HG03159 (cell line): ENCODE measurements at regions not wholly inside any gene's neighbourhood (a gene's known extent, or its start where the extent isn't known, plus 50 kb on each side); places are given as distances from the start of the nearest gene placed in this dataset.

ENCODE experiments used
- ATAC-seq: cut with Tn5 transposase; IDR thresholded peaks from one replicate; pipeline ENCODE4 v1.9.1; 2021; ENCODE audit warnings: mild to moderate bottlenecking, moderate library complexity; ENCODE audit not compliant: unreplicated experiment

DNA sequence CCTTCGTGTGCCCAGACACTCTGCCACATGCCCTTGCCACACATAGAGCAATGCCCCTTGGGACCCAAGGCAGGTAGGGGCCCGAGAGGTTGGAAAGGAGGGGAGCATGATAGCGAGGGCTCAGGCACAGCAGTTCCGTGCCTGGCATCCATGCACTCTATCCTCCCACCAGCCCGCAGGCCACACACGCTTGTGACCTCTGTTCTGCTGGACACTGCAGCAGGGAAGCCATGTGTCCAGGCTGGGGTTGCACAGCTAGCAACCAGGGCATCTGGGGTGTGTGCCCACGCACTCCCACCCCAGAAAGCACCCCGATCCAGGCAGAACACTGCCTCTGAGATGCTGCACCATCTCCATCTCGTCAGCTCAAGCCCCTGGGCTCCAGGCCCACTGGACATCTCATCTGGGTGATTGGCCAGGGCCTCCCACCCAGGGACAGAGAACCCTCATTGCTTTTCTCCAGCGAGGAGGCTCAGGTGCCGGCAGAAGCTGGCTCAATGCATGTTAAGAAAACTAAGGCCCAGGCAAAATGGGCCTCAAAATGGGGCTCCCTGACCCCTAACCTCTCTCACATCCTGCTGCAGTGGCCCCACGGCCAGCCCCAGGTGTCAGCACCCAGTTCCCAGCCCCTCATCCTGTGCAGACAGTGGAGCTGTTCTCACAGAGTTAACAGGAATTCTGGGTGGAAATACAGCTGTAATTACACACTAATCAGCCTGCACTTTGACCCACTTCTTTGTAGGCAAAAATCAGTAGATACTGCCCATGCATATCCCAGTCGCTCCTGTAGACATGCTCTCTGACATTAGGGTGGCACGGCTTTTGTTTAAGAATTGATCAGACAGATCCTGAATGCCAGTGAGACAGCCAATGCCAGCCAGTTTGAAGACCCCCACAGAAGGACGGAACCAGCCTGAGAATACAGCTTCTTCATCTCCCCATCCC lies 173.9 kb upstream of the B3GAT1 start:
- no peak for ATAC-seq

DNA sequence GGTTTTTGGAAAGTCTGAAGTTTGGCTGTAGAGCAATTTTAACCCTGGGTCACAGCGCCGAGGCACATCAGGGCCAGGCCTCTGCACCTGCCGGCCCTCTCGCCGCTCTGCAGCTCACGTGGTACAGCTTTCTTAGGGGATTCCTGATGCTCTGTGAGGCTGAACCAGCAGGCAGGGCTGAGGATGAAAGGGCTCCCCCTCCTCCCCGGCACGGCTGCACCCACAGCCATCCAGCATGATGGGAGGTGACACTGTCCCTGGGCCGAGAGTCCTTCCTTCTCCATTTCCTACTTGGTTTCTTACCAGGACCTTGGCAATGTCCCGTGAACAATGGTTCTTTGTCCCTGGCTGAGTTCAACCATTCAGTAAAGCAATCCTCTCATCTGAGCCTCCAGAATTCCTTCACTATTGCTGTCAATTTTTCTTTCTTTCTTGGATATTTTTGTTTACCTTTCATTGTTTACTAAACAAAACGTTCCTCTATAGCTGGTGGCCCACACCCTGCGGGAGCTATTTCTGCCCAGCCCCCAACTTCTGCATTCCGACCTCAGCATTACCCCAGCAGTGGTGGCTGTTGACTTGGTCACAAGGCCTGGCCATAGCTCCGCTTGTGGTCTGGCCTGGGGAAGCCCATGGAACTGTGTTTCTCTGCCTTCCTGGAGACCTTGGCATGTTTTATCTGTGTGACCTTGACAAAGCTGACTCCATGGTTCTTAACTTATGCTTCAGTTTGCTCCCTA lies 172.8 kb upstream of the B3GAT1 start:
- no peak for ATAC-seq

DNA sequence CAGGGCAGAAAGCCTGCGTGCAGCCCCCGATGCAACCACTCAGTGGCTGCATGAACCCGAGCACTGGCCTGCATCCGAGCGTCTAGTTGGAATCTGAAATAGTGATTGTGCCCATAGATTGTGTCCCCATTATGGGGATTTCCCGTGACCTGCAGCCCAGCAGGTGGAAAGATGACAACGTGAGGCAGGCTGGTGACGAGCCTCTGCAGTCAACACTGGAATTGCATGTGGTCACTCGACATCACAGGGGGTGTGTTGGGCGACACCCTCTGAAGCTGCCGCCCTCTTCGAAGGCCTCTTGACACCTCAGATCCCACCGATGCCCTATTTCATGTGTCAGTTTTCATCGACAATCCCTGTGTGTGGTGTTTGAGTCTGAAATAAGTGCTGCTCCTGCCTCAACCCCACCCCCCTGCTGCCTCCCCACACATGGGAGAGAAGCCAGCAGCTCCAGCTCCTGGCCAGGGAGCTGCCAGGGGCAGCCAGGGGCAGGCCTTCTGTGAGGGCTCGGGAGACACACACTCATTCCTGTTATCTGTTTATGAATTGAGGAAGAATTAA lies 172.0 kb upstream of the B3GAT1 start:
- ATAC-seq = no peak

DNA sequence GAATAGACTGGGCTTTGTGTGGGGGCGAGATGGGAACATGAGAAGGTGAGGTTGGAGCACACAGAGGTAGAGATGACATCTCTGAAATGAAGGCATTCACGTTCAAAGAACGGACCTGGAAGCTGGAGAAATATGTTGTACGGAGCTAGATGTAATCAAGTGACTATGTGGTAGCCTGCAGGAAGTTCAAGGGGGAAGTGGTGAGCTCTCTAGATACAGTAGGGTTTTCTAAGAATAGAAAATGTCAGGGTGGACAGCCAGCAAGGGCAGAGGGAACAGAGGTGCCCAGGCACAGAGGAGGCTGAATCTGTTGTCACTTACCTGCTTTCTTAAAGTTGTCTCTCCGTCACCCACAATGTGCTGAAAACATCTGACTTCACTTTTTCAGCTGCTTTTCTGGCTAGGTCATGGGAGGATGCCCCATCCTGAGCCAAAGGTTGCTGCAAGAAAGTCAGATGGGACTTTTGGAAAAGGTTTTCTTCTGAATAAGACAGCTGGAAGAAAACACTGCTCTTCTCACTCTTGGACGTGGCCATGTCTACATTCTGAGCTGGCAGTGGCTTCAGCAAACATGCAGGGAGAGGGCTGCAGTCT lies 171.5 kb upstream of the B3GAT1 start:
- ATAC-seq = no peak

DNA sequence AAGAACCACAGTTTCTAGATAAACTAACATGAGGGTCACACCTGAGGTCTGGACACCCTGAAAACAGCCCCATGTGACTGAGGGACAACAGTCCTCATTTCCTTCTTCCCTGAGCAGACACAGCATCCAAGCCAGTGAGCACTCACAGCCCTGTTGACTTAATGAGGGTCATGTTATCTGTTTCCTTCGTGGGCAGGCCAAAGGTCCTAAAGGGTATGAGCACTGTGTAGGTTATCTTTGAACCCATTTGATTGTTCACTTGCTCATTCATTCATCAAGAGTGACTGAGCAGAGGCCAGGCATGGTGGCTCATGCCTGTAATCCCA lies 170.7 kb upstream of the B3GAT1 start:
- no peak for ATAC-seq

DNA sequence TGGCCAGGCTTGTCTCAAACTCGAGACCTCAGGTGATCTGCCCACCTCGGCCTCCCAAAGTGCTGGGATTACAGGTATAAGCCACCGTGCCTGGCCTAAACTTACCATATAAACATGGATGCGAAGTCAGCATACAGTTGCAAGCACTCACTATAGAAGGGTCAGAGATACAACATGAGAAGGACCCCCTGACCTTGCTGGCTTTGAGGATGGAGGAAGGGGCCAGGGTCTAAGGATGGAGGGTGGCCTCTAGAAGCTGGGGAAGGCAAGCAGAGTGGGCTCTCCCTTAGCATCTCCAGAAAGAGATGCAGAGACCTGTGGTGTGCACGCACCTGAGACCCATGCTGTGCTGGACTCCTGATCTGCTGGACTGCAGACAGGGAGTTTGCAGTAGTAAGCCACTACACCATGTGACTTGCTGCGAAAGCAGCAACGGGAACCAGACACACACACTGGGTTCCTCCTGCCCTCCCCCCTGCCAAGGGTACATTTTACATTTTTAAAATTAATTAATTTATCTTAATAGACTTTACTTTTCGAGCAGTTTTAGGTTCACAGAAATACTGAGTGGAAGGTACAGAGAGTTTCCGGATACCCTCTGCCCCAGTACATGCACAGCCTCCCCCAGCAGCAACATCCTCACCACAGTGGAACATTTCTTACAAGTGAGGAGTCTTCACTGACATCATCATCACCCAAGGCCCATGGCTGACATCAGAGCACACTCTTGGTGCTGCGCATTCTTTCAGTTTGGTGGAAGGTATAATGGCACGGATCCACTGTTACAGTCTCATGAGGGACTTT lies 170.1 kb upstream of the B3GAT1 start:
- ATAC-seq = no peak

DNA sequence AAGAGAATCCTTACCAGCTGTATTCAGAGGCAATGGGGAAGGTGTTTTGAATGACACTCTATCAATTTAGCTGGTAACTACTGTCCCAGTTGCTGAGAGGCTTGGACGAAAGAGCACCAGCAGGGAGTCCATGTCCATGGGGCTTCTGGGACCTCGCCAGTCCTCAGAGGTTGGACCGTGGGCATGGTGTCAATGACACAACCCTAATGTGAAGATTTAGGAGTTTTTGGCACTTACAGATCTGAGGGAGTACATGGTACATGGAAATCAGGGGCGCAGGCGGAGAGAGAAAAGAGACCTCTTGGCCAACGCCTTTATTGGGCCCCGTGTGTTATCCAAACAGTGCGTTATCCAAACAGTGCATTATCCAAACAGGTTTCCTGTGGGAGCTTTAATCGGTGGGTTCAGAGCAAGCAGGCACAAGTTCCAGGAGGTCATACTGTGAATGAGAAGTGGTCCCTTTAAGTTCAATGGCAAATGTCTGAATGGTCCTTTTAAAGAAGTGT lies 169.1 kb upstream of the B3GAT1 start:
- no peak for ATAC-seq

DNA sequence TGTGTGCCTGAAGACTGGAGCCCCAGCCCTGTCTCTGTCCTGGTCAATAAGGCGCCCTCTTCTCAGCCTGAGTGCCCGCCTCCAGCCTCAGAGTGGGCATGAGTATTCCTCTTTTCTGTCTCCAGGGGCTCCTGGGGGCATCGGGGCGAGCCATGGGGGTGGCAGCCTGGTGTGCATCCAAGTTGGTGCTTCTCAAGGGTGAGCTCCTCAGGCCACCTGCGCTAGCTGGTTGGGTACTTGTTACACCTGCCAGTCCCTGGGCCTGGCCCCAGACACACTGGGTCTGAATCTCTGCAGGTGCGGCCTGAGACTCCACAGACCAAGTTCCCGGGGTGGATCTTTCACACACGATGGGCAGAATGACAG lies 168.6 kb upstream of the B3GAT1 start:
- ATAC-seq = no peak

DNA sequence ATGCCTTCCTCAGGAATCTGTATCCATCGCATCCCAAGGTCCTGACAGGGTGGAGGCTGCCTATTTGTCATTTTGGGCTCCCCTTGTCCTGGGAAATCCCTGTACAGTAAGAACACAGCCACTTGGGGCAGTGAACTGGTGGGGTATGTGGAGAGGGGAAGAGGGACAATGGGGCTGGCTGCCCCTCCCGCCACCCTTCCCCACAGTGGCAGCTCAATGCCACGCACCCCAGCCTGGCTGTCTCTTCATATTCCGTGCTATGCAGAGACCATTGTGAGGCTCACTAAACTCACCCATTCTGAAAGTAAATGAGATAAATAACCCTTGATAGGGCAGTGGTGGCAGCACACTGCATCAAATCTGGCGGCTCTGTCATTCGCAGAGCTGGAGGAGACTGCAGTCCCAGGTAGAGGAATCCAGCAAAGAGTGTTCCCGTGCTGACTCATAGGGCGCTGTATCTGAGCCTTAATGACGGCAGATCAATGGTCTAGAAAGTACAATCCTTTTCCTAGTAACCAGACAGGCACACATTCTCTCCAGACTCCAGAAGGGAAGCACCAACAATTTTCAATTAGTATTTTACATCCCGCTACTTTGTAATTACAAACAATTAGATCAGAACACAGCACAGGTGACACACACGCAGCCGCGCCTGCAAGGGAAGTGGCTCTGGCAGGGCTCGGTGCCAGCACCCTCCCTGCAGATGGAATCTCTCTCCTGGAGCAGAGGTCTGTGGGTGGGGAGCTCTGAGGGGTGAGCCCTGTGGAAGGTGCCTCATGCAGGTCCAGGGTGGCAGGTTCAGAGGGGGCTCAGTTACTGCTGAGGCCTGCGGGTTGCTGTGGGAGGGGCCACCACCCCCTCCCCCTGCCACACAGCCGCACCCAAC lies 167.9 kb upstream of the B3GAT1 start:
- no peak for ATAC-seq

DNA sequence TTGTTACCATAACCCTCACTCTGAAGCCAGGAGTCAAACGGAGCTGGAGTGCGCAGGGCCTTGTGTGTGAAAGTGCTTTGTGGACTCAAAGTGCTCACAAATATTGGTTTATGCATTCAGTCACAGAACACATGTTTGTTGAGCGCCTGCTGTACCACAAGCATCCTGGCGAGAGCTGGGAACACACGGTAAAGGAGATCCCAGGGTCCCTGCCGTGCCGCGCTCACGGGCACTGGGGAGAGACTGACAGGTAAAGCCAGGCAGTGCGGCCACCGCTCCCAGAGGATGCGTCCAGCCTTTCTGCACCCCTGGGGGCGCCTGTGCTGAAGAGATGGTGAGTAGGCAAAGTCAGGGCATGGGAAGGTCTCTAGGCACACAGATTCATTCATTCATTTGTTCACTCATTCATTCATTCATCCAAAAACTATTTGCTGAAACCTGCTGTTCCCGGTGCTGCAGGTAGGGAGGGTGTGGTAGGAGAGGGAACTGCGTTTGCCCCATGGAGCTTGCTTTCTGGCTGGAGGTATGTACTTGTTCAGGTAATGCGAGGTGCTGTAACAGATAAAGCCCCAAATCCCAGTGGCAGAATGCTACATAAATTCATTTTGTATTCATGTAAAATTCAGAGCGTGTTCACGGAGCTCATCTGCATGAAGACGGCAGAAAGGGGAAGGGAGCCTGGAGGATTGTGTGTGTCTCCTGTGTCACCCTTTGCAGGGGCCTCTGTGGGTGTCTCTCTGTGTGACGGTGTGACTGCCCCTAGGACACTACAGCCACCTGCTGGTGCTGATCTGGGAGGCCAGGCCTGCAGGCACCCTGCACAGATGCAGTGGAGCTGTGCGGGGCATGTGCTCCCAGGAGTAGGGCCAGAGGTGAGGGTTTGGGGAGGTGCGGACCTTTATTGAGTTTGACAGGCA lies 167.0 kb upstream of the B3GAT1 start:
- no peak for ATAC-seq

DNA sequence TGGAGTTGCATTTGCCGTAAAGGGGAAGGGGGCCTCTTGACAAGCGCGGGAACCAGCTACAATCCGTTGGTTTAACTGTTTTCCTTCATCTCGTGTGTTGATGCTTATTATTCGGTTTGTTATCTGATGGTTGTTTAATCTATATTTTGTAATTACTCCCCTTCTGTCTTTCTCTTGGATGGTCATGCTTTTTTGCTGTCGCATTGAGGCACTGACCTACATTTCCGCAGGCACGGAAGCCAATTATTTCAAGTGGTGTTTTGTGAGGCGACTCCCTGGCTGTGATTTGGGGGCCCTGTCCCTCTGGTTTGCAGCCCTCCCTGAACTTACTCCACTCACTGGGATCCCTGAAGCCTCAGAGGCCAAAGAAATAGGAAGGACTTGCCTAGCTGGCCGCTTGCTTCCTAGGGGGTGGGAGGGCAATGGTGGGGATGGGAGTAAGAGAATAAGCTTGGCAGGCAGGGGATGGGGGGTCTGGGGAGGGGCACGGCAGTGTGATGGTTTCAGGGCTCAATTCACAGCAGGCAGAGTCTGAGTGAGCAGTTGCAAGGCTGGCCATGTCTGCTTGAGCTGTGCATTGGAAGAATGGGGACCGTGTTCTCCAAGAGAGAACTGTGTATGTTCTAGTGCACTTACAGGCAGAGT lies 165.8 kb upstream of the B3GAT1 start:
- no peak for ATAC-seq

DNA sequence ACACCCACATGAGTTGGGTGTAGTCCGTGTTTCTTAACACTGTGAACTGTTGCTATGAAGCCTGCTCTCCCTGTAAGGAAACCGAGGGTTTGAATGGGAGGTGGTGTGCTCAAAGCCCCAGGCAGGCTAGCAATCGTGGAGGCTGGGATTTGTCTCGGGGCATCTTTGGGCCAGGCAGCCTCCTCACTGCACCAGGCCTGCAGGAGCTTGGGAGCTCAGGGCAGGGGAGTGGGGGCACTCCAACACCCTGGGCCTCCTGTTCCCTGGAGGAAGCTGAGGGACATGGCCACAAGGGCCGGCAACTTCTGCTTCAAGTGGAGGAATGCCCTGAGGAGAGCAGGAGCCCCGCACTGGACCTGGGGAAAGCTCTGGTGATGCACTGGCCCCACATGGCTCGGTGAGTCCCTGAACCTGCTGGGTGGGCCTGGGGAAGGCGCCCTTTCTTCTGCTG lies 164.7 kb upstream of the B3GAT1 start:
- ATAC-seq = no peak

DNA sequence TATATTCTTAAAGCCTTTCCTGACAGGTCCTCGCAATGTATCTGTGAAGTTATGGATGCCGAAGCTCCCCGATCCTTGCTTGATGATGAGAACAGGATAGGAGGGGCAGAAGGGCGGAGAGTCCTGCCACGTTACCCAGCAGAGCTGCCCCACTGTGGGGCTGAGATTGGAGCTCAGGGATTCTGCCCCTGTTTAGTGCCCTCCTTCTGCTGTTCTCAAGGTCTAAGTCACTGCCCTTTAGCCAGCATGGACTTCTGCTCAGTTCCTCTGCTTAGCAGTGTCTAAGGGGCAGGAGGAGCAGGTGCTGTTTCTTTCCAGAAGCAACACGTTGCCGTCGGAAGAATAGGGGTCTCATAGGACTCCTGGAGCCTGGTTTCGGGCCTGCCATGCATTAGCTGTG lies 164.2 kb upstream of the B3GAT1 start:
- no peak for ATAC-seq

DNA sequence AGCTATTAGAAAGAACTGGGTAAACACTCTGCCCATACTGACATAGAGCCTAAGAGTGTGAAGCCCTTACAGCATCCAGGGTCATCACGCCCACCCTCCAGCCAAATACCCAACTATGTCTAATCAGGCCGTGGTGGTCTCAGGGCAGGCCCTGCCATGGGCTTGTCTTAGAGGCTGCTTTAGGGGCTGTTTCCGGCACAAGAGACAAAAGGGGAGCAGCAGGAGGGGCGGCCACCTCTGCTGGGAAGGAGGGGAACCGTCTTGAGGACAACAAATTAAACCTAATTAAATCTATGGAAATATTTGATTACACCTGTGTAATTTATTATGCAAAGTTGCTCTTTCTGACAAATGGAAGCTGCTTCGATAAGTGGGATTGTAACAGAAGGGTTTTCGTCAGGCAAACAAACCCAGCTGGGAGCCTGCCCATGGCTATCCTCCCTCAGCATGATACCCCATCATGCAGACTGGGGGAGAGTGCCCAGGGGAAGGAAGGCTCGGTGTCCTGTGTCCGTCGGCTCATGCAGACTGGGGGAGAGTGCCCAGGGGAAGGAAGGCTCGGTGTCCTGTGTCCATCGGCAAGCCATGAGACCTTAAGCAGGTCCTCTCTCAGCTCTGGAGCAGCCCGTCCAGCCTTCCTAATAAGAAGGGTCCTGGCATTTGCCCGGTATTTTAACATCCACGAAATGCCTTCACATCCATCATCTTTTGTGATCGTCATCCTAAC lies 163.6 kb upstream of the B3GAT1 start:
- no peak for ATAC-seq

DNA sequence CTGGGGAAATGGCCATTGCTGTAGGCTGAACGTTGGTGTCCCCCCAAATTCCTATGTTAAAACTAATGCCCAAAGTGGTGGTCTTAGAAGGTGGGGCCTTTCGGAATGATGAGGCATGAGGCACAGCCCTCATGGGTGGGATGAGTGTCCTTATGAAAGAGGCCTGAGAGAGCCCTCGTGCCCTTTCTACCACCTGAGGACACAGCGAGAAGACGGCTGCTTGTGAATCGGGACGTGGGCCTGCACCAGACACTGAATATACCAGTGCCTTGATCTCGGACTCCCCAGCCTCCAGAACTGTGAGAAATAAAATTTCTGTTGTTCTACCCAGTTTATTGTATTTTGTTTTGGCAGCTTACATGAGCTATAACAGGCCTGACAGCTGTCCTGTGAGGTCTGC lies 162.9 kb upstream of the B3GAT1 start:
- no peak for ATAC-seq

DNA sequence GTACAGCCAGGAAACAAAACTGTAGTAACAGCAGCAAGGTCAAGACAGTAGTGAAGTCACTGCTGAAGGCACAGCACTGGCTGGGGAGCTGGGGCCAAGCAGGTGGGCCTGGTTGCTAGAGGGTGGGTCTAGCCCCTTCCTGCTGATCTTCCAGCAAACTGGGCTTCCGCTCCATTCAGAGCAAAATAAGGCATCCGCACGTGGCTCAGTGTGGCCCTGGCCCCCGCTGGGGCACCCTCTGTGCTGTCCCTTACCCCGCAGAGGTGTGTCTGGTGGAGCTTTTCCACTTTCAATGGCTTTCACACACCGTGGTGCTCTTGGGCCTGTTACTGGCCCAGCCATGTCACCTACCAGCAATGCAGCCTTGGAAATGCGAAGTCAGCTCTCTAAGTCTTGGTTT lies 162.4 kb upstream of the B3GAT1 start:
- ATAC-seq = no peak

DNA sequence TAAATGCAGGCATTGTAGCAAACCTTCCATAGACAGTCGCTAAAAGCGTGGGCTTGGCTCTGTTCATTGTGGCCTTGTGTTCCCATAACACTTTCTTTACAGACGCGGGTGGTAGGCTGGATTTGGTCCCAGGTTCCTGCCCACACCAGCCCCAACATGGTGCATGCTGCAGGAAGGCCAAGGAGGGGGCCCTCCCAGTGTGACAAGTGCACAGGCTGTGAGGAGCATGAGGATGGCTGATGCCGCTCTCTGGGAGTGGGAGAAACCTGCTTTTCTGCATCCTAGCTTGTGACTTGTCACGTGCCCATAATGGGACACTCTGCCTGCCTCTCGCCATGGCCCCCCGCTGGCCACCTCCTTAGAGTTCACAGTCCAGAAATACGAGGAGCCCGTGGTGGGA lies 161.8 kb upstream of the B3GAT1 start:
- ATAC-seq = no peak
